CD14-positive monocyte (primary cell): ENCODE measurements at regions not wholly inside any gene's neighbourhood (a gene's known extent, or its start where the extent isn't known, plus 50 kb on each side); places are given as distances from the start of the nearest gene placed in this dataset.

Experiments used
- DNase-seq, 3 donors: peaks; one replicate each; pipeline ENCODE4 v3.0.0-alpha.2; 2011 to 2022
- H2AFZ ChIP-seq: 2 replicates; pipeline ENCODE4 v1.6.0; 2012; ENCODE audit warnings: mild to moderate bottlenecking, low read depth, low read length, inconsistent platforms; ENCODE audit not compliant: insufficient read depth, poor library complexity, severe bottlenecking
- H3K27ac ChIP-seq, 2 donors: 1 replicate in 1 of 2; 2 replicates in 1 of 2; pipeline ENCODE4 v1.5.1; 2012 to 2013; ENCODE audit warnings: low read length in 2 of 2, control low read depth in 1 of 2, inconsistent platforms in 1 of 2, low read depth in 1 of 2, mild to moderate bottlenecking in 1 of 2
- H3K27me3 ChIP-seq, 2 donors: one replicate each; pipeline versions ENCODE4 v1.6.0 to v1.6.1; 2011 to 2013; ENCODE audit warnings: low read length in 2 of 2; ENCODE audit not compliant: control insufficient read depth in 2 of 2, insufficient read depth in 2 of 2
- H3K36me3 ChIP-seq, 2 donors: replicated peaks in 1 of 2; 1 replicate in 1 of 2; 2 replicates in 1 of 2; pipeline versions ENCODE4 v1.5.1 to v1.6.1; 2012 to 2013; ENCODE audit warnings: low read length in 2 of 2, control low read depth in 1 of 2, inconsistent platforms in 1 of 2, mild to moderate bottlenecking in 1 of 2; ENCODE audit not compliant: insufficient read depth in 2 of 2, control insufficient read depth in 1 of 2
- H3K4me1 ChIP-seq, 2 donors: 1 replicate in 1 of 2; 2 replicates in 1 of 2; pipeline versions ENCODE4 v1.5.1 to v1.6.1; 2012 to 2013; ENCODE audit warnings: low read length in 2 of 2, control low read depth in 1 of 2, inconsistent platforms in 1 of 2, mild to moderate bottlenecking in 1 of 2, moderate library complexity in 1 of 2; ENCODE audit not compliant: insufficient read depth in 2 of 2, control insufficient read depth in 1 of 2
- H3K4me2 ChIP-seq: replicated peaks from 2 replicates; pipeline ENCODE3; 2012; ENCODE audit warnings: low read length, moderate library complexity, mild to moderate bottlenecking; ENCODE audit not compliant: poor library complexity, severe bottlenecking; ENCODE audit errors: extremely low read depth
- H3K4me3 ChIP-seq, 3 experiments: fragments of 200-600 bp in 1 of 3; sonication (generic) in 1 of 3; replicated peaks in 1 of 3; 1 replicate in 2 of 3; 2 replicates in 1 of 3; pipeline ENCODE4 v1.5.1; 2011 to 2013; ENCODE audit warnings: low read length in 3 of 3, mild to moderate bottlenecking in 3 of 3, control low read depth in 2 of 3, low read depth in 2 of 3, inconsistent platforms in 1 of 3, moderate library complexity in 1 of 3
- H3K79me2 ChIP-seq: 2 replicates; pipeline ENCODE4 v1.6.0; 2012; ENCODE audit warnings: mild to moderate bottlenecking, control low read depth, inconsistent platforms, low read length, moderate library complexity; ENCODE audit not compliant: insufficient read depth
- H3K9ac ChIP-seq: 2 replicates; pipeline ENCODE4 v1.6.0; 2017; ENCODE audit warnings: low read length, mild to moderate bottlenecking; ENCODE audit not compliant: insufficient read depth, poor library complexity, severe bottlenecking
- H3K9me3 ChIP-seq, 2 donors: replicated peaks in 1 of 2; 1 replicate in 1 of 2; 2 replicates in 1 of 2; pipeline versions ENCODE4 v1.5.1 to v1.6.1; 2012 to 2013; ENCODE audit warnings: low read length in 2 of 2, control low read depth in 1 of 2; ENCODE audit not compliant: control insufficient read depth in 1 of 2, insufficient read depth in 1 of 2
- H4K20me1 ChIP-seq: 2 replicates; pipeline ENCODE4 v1.6.0; 2012; ENCODE audit warnings: mild to moderate bottlenecking, low read length, control low read depth, moderate library complexity; ENCODE audit not compliant: insufficient read depth
- H3K27ac Mint-ChIP-seq, 7 donors: one replicate each; pipeline ENCODE4 v1.8.0; 2020; ENCODE audit warnings: mild to moderate bottlenecking in 7 of 7, mixed read lengths in 7 of 7, moderate library complexity in 6 of 7, inconsistent platforms in 2 of 7
- H3K27me3 Mint-ChIP-seq, 3 donors: one replicate each; pipeline ENCODE4 v1.8.0; 2021 to 2022; ENCODE audit warnings: low read depth in 3 of 3, mild to moderate bottlenecking in 3 of 3, mixed read lengths in 3 of 3, moderate library complexity in 3 of 3, inconsistent platforms in 1 of 3
- H3K36me3 Mint-ChIP-seq, 2 donors: one replicate each; pipeline ENCODE4 v1.8.0; 2020; ENCODE audit warnings: mixed read lengths in 2 of 2, inconsistent platforms in 1 of 2, mild to moderate bottlenecking in 1 of 2
- H3K4me1 Mint-ChIP-seq: one replicate; pipeline ENCODE4 v1.8.0; 2020; ENCODE audit warnings: mild to moderate bottlenecking, mixed read lengths
- H3K4me3 Mint-ChIP-seq, 2 donors: one replicate each; pipeline ENCODE4 v1.8.0; 2020; ENCODE audit warnings: mild to moderate bottlenecking in 2 of 2, mixed read lengths in 2 of 2, moderate library complexity in 1 of 2
- H3K9me3 Mint-ChIP-seq, 7 donors: one replicate each; pipeline ENCODE4 v1.8.0; 2020 to 2022; ENCODE audit warnings: mixed read lengths in 7 of 7, mild to moderate bottlenecking in 6 of 7, moderate library complexity in 6 of 7, inconsistent platforms in 2 of 7
- WGBS: methylation state at CpG from one replicate; pipeline ENCODE4 v1.1.5; 2013; ENCODE audit warnings: missing lambda C conversion rate; ENCODE audit not compliant: insufficient coverage; 5-methylcytosine and 5-hydroxymethylcytosine counted together
- intact Hi-C, 2 donors: fragments of 100-400 bp; cut with micrococcal nuclease; formaldehyde crosslinking; loops; one replicate each; pipeline versions ENCODE4 v1.15.0 to v1.15.1; 2023
- TF ChIP-seq, protein P1 (sequence below): fragments of 200-600 bp; IDR thresholded peaks from one replicate; pipeline ENCODE4 v1.8.0; 2022; ENCODE audit warnings: antibody characterized with exemption, mild to moderate bottlenecking

GRCh38 chr5:51001227-51001923 lies 334.9 kb downstream of the PARP8 start:
- H3K27me3 ChIP-seq, result no peaks in the 10 kb centered on the region
- H3K4me2 ChIP-seq, result no peak overlapping the region
- intact Hi-C loops, result no loop called here
- H3K4me3 ChIP-seq, result no peak overlapping the region
- no peaks in the 10 kb centered on the region for H3K4me1 ChIP-seq
- WGBS, result no CpG with 5 or more reads among the region's 4 CpGs
- Mint-ChIP-seq H3K27ac (no peak overlapping the region), H3K4me3 (no peak overlapping the region), H3K36me3 (no peaks in the 10 kb centered on the region), H3K9me3 (peaks cover 0 to 2% (median 0%) of the 10 kb centered on the region in 7 donors), H3K4me1 (no peaks in the 10 kb centered on the region), H3K27me3 (no peaks in the 10 kb centered on the region)
- no peaks in the 10 kb centered on the region for H4K20me1 ChIP-seq
- no peaks in the 10 kb centered on the region for H3K79me2 ChIP-seq
- DNase-seq, result no peak
- no peak overlapping the region for H3K9ac ChIP-seq
- TF ChIP-seq, protein P1, sequence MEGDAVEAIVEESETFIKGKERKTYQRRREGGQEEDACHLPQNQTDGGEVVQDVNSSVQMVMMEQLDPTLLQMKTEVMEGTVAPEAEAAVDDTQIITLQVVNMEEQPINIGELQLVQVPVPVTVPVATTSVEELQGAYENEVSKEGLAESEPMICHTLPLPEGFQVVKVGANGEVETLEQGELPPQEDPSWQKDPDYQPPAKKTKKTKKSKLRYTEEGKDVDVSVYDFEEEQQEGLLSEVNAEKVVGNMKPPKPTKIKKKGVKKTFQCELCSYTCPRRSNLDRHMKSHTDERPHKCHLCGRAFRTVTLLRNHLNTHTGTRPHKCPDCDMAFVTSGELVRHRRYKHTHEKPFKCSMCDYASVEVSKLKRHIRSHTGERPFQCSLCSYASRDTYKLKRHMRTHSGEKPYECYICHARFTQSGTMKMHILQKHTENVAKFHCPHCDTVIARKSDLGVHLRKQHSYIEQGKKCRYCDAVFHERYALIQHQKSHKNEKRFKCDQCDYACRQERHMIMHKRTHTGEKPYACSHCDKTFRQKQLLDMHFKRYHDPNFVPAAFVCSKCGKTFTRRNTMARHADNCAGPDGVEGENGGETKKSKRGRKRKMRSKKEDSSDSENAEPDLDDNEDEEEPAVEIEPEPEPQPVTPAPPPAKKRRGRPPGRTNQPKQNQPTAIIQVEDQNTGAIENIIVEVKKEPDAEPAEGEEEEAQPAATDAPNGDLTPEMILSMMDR, result no peak
- no peaks in the 10 kb centered on the region for H3K9me3 ChIP-seq
- H3K36me3 ChIP-seq, result no peaks in the 10 kb centered on the region
- no peak overlapping the region for H2AFZ ChIP-seq
- H3K27ac ChIP-seq, result no peak overlapping the region

DNA sequence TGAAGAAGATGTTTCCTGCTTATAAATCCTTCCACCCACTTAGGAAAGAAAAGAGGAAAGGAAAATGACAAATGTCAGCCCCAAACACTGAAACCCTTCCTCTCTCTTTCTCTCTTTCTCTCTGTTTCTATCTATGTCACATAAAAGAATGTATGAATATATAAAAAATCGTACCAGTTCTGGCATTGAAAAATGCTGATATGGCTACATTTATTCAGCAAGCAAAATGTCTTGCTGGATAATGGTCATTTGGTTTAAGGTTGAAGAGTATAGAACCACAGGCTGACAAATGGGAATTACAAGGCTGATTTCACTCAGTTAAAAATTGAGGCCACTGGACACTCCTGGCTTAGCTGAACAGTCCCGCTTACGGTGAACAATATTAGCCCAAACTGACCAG lies 335.9 kb downstream of the PARP8 start:
- H3K4me3 ChIP-seq, result no peak overlapping the region
- 100% methylated on average over 2 of the region's 3 CpGs for WGBS
- no peak overlapping the region for H3K4me2 ChIP-seq
- H3K36me3 ChIP-seq, result no peaks in the 10 kb centered on the region
- H4K20me1 ChIP-seq, result no peaks in the 10 kb centered on the region
- H3K27ac Mint-ChIP-seq, result no peak overlapping the region
- H3K4me1 Mint-ChIP-seq, result no peaks in the 10 kb centered on the region
- DNase-seq, result no peak
- H3K9me3 Mint-ChIP-seq, result peaks cover 0 to 2% (median 0%) of the 10 kb centered on the region in 7 donors
- no peak overlapping the region for H3K4me3 Mint-ChIP-seq
- H3K9ac ChIP-seq, result no peak overlapping the region
- no peaks in the 10 kb centered on the region for H3K4me1 ChIP-seq
- H2AFZ ChIP-seq, result no peak overlapping the region
- TF ChIP-seq, protein P1, result no peak
- no peaks in the 10 kb centered on the region for H3K9me3 ChIP-seq
- intact Hi-C loops, result no loop called here
- no peaks in the 10 kb centered on the region for H3K27me3 Mint-ChIP-seq
- H3K79me2 ChIP-seq, result no peaks in the 10 kb centered on the region
- no peaks in the 10 kb centered on the region for H3K36me3 Mint-ChIP-seq
- H3K27ac ChIP-seq, result no peak overlapping the region
- H3K27me3 ChIP-seq, result no peaks in the 10 kb centered on the region
